Neural cell (in vitro differentiated cells): ENCODE measurements at regions not wholly inside any gene's neighbourhood (a gene's known extent, or its start where the extent isn't known, plus 50 kb on each side); places are given as distances from the start of the nearest gene placed in this dataset.

Source experiments
- H2AFZ ChIP-seq: fragments of 200-600, 300-800 bp; sonication (generic), shearing (Covaris generic); 2 replicates; pipeline ENCODE4 v1.6.0; 2014; ENCODE audit warnings: low read depth, mild to moderate bottlenecking, antibody characterized with exemption, low read length, moderate library complexity
- H3F3A ChIP-seq: fragments of 200-600 bp; shearing (Covaris generic); 2 replicates; pipeline ENCODE4 v1.6.1; 2016; ENCODE audit warnings: mild to moderate bottlenecking, moderate library complexity, mixed read lengths, antibody characterized with exemption, low read length; ENCODE audit not compliant: insufficient read depth, poor library complexity, severe bottlenecking
- H3K27ac ChIP-seq: fragments of 200-600, 300-800 bp; sonication (generic), shearing (Covaris generic); 2 replicates; pipeline ENCODE4 v1.5.1; 2014; ENCODE audit warnings: mild to moderate bottlenecking, low read length, moderate library complexity
- H3K27me3 ChIP-seq: fragments of 300-800, 200-600 bp; sonication (generic), shearing (Covaris generic); 2 replicates; pipeline ENCODE4 v1.6.0; 2014; ENCODE audit warnings: mild to moderate bottlenecking, low read depth, low read length, moderate library complexity; ENCODE audit not compliant: insufficient read depth
- H3K36me3 ChIP-seq: fragments of 300-800, 200-600 bp; sonication (generic), shearing (Covaris generic); 2 replicates; pipeline ENCODE4 v1.5.1; 2014; ENCODE audit warnings: mild to moderate bottlenecking, antibody characterized with exemption, low read length, moderate library complexity; ENCODE audit not compliant: insufficient read depth
- H3K4me2 ChIP-seq: fragments of 300-800, 200-600 bp; sonication (generic), shearing (Covaris generic); 2 replicates; pipeline ENCODE4 v1.6.0; 2014; ENCODE audit warnings: mild to moderate bottlenecking, low read length
- H3K4me3 ChIP-seq: fragments of 300-800, 200-600 bp; sonication (generic), shearing (Covaris generic); 2 replicates; pipeline ENCODE4 v1.5.1; 2014; ENCODE audit warnings: mild to moderate bottlenecking, low read length, moderate library complexity
- H3K79me2 ChIP-seq: fragments of 200-600 bp; shearing (Covaris generic); replicated peaks from 2 replicates; pipeline ENCODE4 v1.6.0; 2014; ENCODE audit warnings: mild to moderate bottlenecking, low read length, moderate library complexity; ENCODE audit not compliant: insufficient read depth
- H3K9ac ChIP-seq: fragments of 300-800, 200-600 bp; sonication (generic), shearing (Covaris generic); 2 replicates; pipeline ENCODE4 v1.6.1; 2016; ENCODE audit warnings: mild to moderate bottlenecking, low read length, mixed read lengths
- H3K9me2 ChIP-seq: fragments of 200-600 bp; shearing (Covaris generic); 2 replicates; pipeline ENCODE4 v1.6.1; 2016; ENCODE audit warnings: mild to moderate bottlenecking, low read length, mixed read lengths; ENCODE audit not compliant: insufficient read depth
- H3K9me3 ChIP-seq: fragments of 200-600, 300-800 bp; sonication (generic), shearing (Covaris generic); 2 replicates; pipeline ENCODE4 v1.6.1; 2016; ENCODE audit warnings: mild to moderate bottlenecking, mixed run types, low read length, moderate library complexity, mixed read lengths
- H4K20me1 ChIP-seq: fragments of 200-600 bp; shearing (Covaris generic); 2 replicates; pipeline ENCODE4 v1.6.1; 2016; ENCODE audit warnings: mild to moderate bottlenecking, mixed run types; ENCODE audit not compliant: insufficient read depth
- EP300 ChIP-seq: fragments of 450-650 bp; conservative IDR thresholded peaks from 2 replicates; pipeline ENCODE4 v1.6.1; 2014; ENCODE audit warnings: antibody characterized with exemption, mild to moderate bottlenecking, moderate library complexity; ENCODE audit not compliant: poor library complexity, severe bottlenecking
- EZH2 ChIP-seq: fragments of 200-600, 300-800 bp; shearing (Covaris generic), sonication (generic); IDR thresholded peaks from 2 replicates; pipeline ENCODE4 v1.6.1; 2014; ENCODE audit warnings: antibody characterized with exemption, low read length, borderline replicate concordance, mild to moderate bottlenecking; ENCODE audit not compliant: insufficient read depth, poor library complexity, severe bottlenecking
- MXI1 ChIP-seq: fragments of 450-650 bp; conservative IDR thresholded peaks from 2 replicates; pipeline ENCODE4 v1.6.1; 2014; ENCODE audit warnings: antibody characterized with exemption, mild to moderate bottlenecking; ENCODE audit not compliant: poor library complexity, severe bottlenecking
- POLR2AphosphoS5 ChIP-seq: IDR thresholded peaks from 2 replicates; pipeline ENCODE4 v1.6.1; 2012
- RAD21 ChIP-seq: fragments of 450-650 bp; conservative IDR thresholded peaks from 2 replicates; pipeline ENCODE4 v1.6.1; 2014; ENCODE audit warnings: antibody characterized with exemption, mild to moderate bottlenecking, moderate library complexity
- REST ChIP-seq: IDR thresholded peaks from 2 replicates; pipeline ENCODE4 v1.6.1; 2012; ENCODE audit warnings: borderline replicate concordance
- SMC3 ChIP-seq: fragments of 450-650 bp; conservative IDR thresholded peaks from 2 replicates; pipeline ENCODE4 v1.6.1; 2014; ENCODE audit warnings: antibody characterized with exemption, mild to moderate bottlenecking, moderate library complexity; ENCODE audit not compliant: poor library complexity
- TAF1 ChIP-seq: IDR thresholded peaks from 2 replicates; pipeline ENCODE4 v1.6.1; 2012; ENCODE audit warnings: low read depth
- TF ChIP-seq, protein P1 (sequence below): fragments of 450-650 bp; IDR thresholded peaks from 2 replicates; pipeline ENCODE4 v1.5.1; 2014; ENCODE audit warnings: antibody characterized with exemption, mild to moderate bottlenecking, moderate library complexity; ENCODE audit not compliant: poor library complexity, severe bottlenecking

DNA sequence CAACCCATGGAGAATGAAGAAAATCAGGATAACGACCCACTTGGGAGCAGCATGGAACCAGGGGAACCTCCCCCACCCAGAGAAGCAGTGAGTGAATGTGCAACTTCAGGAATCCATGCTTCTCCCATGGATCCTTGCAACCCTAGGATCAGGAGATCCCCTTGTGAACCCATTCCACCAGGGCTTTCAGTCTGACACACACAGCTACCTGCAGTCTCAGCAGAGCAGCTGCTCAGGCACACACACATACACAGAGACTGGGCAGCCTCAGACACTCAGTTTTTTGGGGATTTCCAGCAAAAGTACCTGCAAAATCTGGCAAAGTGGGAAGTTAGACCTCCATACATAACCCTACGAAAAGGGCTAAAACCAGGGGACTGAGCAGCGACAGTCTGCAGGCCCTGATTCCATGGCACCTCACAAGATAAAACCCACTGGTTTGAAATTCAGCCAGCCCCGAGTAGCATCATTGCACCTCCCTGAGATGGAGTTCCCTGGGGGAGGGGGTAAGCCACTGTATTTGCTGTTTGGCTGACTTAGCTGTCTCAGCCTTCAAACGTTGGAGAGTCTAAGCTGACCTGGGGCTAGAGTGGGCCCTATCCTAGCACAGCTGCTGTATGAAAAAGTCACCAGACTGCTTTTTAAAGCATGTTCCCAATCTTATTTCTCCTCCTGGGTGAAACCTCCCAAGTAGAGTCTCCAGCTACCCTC lies 737.5 kb upstream of the NDST4 start:
- Histone ChIP-seq H3K27ac (no peak overlapping the region), H3K36me3 (no peaks in the 10 kb centered on the region)
- TF ChIP-seq MXI1 (no peak), TAF1 (no peak), RAD21 (no peak), POLR2AphosphoS5 (no peak), REST (no peak), SMC3 (no peak), EP300 (no peak), EZH2 (no peak)
- TF ChIP-seq, protein P1, sequence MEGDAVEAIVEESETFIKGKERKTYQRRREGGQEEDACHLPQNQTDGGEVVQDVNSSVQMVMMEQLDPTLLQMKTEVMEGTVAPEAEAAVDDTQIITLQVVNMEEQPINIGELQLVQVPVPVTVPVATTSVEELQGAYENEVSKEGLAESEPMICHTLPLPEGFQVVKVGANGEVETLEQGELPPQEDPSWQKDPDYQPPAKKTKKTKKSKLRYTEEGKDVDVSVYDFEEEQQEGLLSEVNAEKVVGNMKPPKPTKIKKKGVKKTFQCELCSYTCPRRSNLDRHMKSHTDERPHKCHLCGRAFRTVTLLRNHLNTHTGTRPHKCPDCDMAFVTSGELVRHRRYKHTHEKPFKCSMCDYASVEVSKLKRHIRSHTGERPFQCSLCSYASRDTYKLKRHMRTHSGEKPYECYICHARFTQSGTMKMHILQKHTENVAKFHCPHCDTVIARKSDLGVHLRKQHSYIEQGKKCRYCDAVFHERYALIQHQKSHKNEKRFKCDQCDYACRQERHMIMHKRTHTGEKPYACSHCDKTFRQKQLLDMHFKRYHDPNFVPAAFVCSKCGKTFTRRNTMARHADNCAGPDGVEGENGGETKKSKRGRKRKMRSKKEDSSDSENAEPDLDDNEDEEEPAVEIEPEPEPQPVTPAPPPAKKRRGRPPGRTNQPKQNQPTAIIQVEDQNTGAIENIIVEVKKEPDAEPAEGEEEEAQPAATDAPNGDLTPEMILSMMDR = no peak

DNA sequence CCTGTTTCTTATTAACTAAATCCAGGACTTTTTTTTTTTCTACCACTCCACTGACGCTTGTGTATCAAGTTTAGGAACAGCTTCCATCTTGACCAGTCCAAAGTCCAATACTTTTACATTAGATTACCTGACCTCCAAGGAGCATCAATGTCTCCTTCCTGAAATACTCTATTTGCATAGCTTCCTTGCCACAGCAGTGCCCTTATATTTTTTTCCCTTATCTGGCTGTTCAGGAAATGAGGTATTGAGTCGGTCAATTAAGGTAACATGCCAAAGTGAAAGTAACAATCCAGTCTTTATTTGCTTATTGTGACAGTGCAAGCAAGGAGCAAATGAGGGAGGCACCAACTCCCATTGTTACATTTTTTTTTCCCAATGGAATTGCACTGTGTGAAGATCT lies 730.8 kb upstream of the NDST4 start:
- Histone ChIP-seq H3K9me3 (no peaks in the 10 kb centered on the region), H3K36me3 (no peaks in the 10 kb centered on the region), H3K79me2 (no peaks in the 10 kb centered on the region), H3K4me2 (no peak overlapping the region), H3K27me3 (no peaks in the 10 kb centered on the region), H3K9me2 (no peaks in the 10 kb centered on the region), H3K4me3 (no peak overlapping the region), H3K9ac (no peak overlapping the region), H2AFZ (no peak overlapping the region), H4K20me1 (no peaks in the 10 kb centered on the region), H3F3A (no peaks in the 10 kb centered on the region), H3K27ac (no peak overlapping the region)
- TF ChIP-seq MXI1 (no peak), EZH2 (no peak), TAF1 (no peak), RAD21 (no peak), EP300 (no peak), POLR2AphosphoS5 (no peak), REST (no peak), SMC3 (no peak)
- TF ChIP-seq, protein P1 = no peak

More for the DNA sequence above, 737.5 kb upstream of the NDST4 start:
- no peak overlapping the region for H3K9ac ChIP-seq
- H3F3A ChIP-seq = no peaks in the 10 kb centered on the region
- no peaks in the 10 kb centered on the region for H3K79me2 ChIP-seq
- H4K20me1 ChIP-seq = no peaks in the 10 kb centered on the region
- H3K27me3 ChIP-seq = no peaks in the 10 kb centered on the region
- H3K9me2 ChIP-seq = no peaks in the 10 kb centered on the region
- H2AFZ ChIP-seq = no peak overlapping the region
- no peak overlapping the region for H3K4me3 ChIP-seq
- no peak overlapping the region for H3K4me2 ChIP-seq
- H3K9me3 ChIP-seq = no peaks in the 10 kb centered on the region
